GM10248 (cell line): ENCODE measurements at regions not wholly inside any gene's neighbourhood (a gene's known extent, or its start where the extent isn't known, plus 50 kb on each side); places are given as distances from the start of the nearest gene placed in this dataset.

Experiments used
- CTCF ChIA-PET: fragments of 300-600 bp; sonication (Branson Sonifier 250); formaldehyde crosslinking; extraction: SDS; loops from one replicate; lab custom pipeline; 2021; ENCODE audit warnings: antibody characterized with exemption; lab: Yijun Ruan, JAX
- POLR2A ChIA-PET: fragments of 350-650 bp; sonication (Branson Sonifier 250); formaldehyde crosslinking; extraction: SDS; loops from one replicate; lab custom pipeline; 2020; ENCODE audit warnings: antibody characterized with exemption; lab: Yijun Ruan, JAX
- DNase-seq: peaks from one replicate; pipeline ENCODE4 v3.0.0; 2012; ENCODE audit errors: extremely low spot score
- CTCF ChIP-seq: IDR thresholded peaks from 2 replicates; pipeline ENCODE4 v1.5.1; 2012; ENCODE audit warnings: mild to moderate bottlenecking, low read depth; ENCODE audit errors: extremely low read depth, missing control alignments, control extremely low read depth

GRCh38 chr5:145283141-145283810, 551.9 kb downstream of the PRELID2 start:
- ChIA-PET POLR2A (no interaction called here), CTCF (interaction anchor here (1.1 to 1.6 kb wide), 4 partner anchors 9 to 82 kb away, joined by 3 to 5 read pairs (median 3); no protein-coding TSS in a partner anchor)
- DNase-seq: no peak
- TF ChIP-seq CTCF: no peak

- DNase-seq: no peak
- TF ChIP-seq CTCF: no peak
- POLR2A ChIA-PET: no interaction called here
- CTCF ChIA-PET: no interaction called here
Observed at GRCh38 chr5:145280806-145281205, 554.3 kb downstream of the PRELID2 start.

- DNase-seq: no peak
- POLR2A ChIA-PET: no interaction called here
- TF ChIP-seq CTCF: no peak
Observed at GRCh38 chr5:145280214-145280613, 554.9 kb downstream of the PRELID2 start.

GRCh38 chr5:145260670-145261069, 574.5 kb downstream of the PRELID2 start:
- no peak for DNase-seq
- TF ChIP-seq CTCF: no peak
- ChIA-PET CTCF (no interaction called here), POLR2A (no interaction called here)

More at GRCh38 chr5:145280214-145280613, 554.9 kb downstream of the PRELID2 start:
- CTCF ChIA-PET: no interaction called here

GRCh38 chr5:145247745-145248040, 587.4 kb downstream of the PRELID2 start:
- POLR2A ChIA-PET: no interaction called here
- no peak for DNase-seq
- CTCF ChIA-PET: interaction anchor here (0.8 to 2.8 kb wide), 3 partner anchors 9 to 14 kb away, joined by 3 to 9 read pairs (median 4); no protein-coding TSS in a partner anchor
- no peak for TF ChIP-seq CTCF

- ChIA-PET CTCF (interaction anchor here (0.8 to 2.8 kb wide), 3 partner anchors 8 to 14 kb away, joined by 3 to 9 read pairs (median 4); no protein-coding TSS in a partner anchor), POLR2A (no interaction called here)
Observed at GRCh38 chr5:145246961-145247744, 588.0 kb downstream of the PRELID2 start.

More at GRCh38 chr5:145246961-145247744, 588.0 kb downstream of the PRELID2 start:
- TF ChIP-seq CTCF: no peak
- DNase-seq: no peak
